ENCODE measurements at regions not wholly inside any gene's neighbourhood (a gene's known extent, or its start where the extent isn't known, plus 50 kb on each side); places are given as distances from the start of the nearest gene placed in this dataset.

- TF ChIP-seq CTCF (optimal IDR thresholded peaks at IDR 0.05 in 1 of 3, IDR thresholded peaks at IDR 0.05 in 1 of 3, conservative IDR thresholded peaks at IDR 0.05 in 1 of 3; ENCODE audit: extremely low read depth in 1 of 3, insufficient read depth in 2 of 3, low read length in 3 of 3) (no peak), EZH2 (IDR thresholded peaks at IDR 0.05; ENCODE audit: low read length) (no peak)
These were observed 285.0 kb upstream of the C2CD4B start for GRCh38 chr15:62450061-62450460.

All from keratinocyte (primary cell).